ENCODE measurements at regions not wholly inside any gene's neighbourhood (a gene's known extent, or its start where the extent isn't known, plus 50 kb on each side); places are given as distances from the start of the nearest gene placed in this dataset.

DNA sequence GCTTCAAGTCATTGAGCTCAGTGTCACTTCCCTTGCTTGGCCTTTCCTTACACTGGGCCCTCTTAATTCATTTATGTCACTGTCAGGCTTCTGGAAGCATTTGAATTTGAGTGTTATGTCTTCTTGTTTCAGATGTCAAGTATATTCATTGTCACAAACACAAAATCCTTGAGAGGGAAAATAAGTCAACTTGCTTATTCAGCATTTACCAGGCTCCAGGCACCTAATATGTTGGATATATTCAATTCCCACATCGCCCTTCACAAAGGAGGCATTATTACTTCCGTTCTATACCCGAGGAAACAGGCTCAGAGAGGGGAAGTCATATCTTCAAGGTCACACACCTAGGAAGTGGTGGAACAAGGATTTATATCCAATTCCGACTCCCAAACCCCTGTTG is 121.1 kb upstream of the SMIM23 start:
- peaks cover 8% of the 10 kb centered on the region for H3K27me3 Mint-ChIP-seq
- CTCF ChIA-PET = no interaction called here
- no peaks in the 10 kb centered on the region for H3K4me1 Mint-ChIP-seq
- POLR2A ChIA-PET = no interaction called here
- no peaks in the 10 kb centered on the region for H3K36me3 Mint-ChIP-seq (ENCODE audit: low read depth)
- H3K9me3 Mint-ChIP-seq = no peaks in the 10 kb centered on the region
- H3K27ac Mint-ChIP-seq = no peak overlapping the region
- intact Hi-C loops (cut with micrococcal nuclease) = no loop called here
- ATAC-seq (ENCODE audit: low read depth) = no peak
- no peak for DNase-seq
- TF ChIP-seq, protein P1, sequence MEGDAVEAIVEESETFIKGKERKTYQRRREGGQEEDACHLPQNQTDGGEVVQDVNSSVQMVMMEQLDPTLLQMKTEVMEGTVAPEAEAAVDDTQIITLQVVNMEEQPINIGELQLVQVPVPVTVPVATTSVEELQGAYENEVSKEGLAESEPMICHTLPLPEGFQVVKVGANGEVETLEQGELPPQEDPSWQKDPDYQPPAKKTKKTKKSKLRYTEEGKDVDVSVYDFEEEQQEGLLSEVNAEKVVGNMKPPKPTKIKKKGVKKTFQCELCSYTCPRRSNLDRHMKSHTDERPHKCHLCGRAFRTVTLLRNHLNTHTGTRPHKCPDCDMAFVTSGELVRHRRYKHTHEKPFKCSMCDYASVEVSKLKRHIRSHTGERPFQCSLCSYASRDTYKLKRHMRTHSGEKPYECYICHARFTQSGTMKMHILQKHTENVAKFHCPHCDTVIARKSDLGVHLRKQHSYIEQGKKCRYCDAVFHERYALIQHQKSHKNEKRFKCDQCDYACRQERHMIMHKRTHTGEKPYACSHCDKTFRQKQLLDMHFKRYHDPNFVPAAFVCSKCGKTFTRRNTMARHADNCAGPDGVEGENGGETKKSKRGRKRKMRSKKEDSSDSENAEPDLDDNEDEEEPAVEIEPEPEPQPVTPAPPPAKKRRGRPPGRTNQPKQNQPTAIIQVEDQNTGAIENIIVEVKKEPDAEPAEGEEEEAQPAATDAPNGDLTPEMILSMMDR (IDR thresholded peaks at IDR 0.05) = no peak
- no peak overlapping the region for H3K4me3 Mint-ChIP-seq

DNA sequence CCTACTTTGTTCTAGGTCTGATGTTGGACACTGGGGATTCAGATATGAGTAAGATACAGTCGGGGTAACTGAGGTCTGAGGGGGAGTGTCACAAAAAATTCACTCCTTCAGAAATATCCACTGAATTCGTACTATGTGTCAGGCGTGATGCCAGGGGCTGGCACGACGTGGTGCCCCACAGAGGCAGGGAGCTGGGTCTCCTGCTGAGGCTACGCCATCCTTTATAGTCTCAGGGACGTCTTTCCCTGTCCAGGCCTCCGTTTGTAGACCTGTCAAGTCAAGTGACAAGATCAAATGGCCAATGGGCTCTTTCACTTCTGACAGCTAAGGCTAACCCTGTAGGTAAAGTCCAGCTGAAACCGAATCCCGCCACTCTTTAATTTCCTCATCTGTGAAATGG is 118.8 kb upstream of the SMIM23 start:
- ChIA-PET CTCF (no interaction called here), POLR2A (no interaction called here)
- no peak for DNase-seq
- no peak overlapping the region for H3K4me3 Mint-ChIP-seq
- H3K27ac Mint-ChIP-seq = no peak overlapping the region
- H3K27me3 Mint-ChIP-seq = peaks cover 15% of the 10 kb centered on the region
- intact Hi-C loops (cut with micrococcal nuclease) = no loop called here
- H3K4me1 Mint-ChIP-seq = no peaks in the 10 kb centered on the region
- H3K9me3 Mint-ChIP-seq = no peaks in the 10 kb centered on the region
- ATAC-seq (ENCODE audit: low read depth) = no peak
- no peaks in the 10 kb centered on the region for H3K36me3 Mint-ChIP-seq (ENCODE audit: low read depth)
- TF ChIP-seq, protein P1 (IDR thresholded peaks at IDR 0.05) = no peak

DNA sequence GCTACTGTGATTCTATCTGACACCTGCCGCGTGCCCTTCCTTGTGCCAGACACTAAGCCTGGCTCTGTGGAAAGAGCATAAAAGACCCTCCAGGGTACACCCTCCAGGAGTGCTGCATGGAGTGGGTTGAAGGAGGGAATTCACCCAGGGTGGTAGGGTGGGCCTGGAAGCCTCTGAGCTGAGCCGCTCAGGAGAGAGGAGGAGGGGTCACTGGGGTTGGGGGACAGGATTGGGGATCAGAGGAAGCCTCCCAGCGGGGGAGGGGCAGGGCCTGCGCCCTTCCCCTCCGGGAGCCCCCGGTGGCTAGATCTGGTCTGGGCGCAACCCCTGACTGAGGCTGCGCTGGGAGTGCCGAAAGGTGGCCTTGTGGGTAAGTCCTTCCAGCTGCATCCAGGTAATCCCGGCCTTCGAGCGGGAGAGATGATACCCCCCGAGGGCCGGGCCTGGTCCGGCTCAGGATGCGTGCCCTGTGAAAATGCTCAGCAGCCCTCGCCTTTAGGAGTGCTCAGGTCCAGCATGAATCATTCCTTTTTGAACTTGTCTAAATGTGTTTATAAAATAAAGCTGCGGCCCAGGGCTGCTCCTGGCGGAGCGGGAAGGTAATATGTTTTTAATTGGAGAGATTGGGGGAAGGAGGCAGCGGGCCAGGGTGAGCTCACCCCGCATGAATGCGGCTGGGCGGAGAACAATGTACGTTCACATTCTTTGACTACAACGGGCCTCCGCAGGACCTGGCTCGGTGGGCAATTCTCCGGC is 118.1 kb upstream of the SMIM23 start:
- no peak for DNase-seq

DNA sequence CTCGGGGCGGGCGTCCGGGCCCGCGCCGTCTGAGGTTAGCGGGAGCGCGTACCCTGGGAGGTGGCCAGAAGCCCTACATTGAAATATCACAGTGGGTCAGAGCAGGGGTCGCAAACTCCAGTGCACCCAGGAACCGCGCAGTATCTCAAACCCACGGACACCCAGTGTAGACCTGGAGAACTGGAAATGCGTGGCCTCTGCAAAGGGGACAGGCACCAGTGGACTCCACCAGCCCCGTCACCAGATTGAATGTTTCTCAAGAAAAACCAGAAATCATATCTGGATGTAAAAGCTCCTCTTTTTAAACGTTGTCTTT is 117.6 kb upstream of the SMIM23 start:
- H3K27me3 Mint-ChIP-seq = peaks cover 15% of the 10 kb centered on the region
- no peaks in the 10 kb centered on the region for H3K36me3 Mint-ChIP-seq (ENCODE audit: low read depth)
- TF ChIP-seq, protein P1 (IDR thresholded peaks at IDR 0.05) = no peak
- intact Hi-C loops (cut with micrococcal nuclease) = no loop called here
- H3K4me1 Mint-ChIP-seq = no peaks in the 10 kb centered on the region
- no peaks in the 10 kb centered on the region for H3K9me3 Mint-ChIP-seq
- no peak for ATAC-seq (ENCODE audit: low read depth)
- CTCF ChIA-PET = no interaction called here
- no peak overlapping the region for H3K4me3 Mint-ChIP-seq
- POLR2A ChIA-PET = no interaction called here
- DNase-seq = no peak
- no peak overlapping the region for H3K27ac Mint-ChIP-seq

More for the DNA sequence above, 118.1 kb upstream of the SMIM23 start:
- intact Hi-C loops (cut with micrococcal nuclease) = no loop called here
- ATAC-seq (ENCODE audit: low read depth) = no peak
- H3K4me3 Mint-ChIP-seq = no peak overlapping the region
- CTCF ChIA-PET = no interaction called here
- TF ChIP-seq, protein P1 (IDR thresholded peaks at IDR 0.05) = no peak
- no peaks in the 10 kb centered on the region for H3K9me3 Mint-ChIP-seq
- H3K27me3 Mint-ChIP-seq = peaks cover 15% of the 10 kb centered on the region
- no peaks in the 10 kb centered on the region for H3K36me3 Mint-ChIP-seq (ENCODE audit: low read depth)
- POLR2A ChIA-PET = no interaction called here
- no peaks in the 10 kb centered on the region for H3K4me1 Mint-ChIP-seq
- no peak overlapping the region for H3K27ac Mint-ChIP-seq

DNA sequence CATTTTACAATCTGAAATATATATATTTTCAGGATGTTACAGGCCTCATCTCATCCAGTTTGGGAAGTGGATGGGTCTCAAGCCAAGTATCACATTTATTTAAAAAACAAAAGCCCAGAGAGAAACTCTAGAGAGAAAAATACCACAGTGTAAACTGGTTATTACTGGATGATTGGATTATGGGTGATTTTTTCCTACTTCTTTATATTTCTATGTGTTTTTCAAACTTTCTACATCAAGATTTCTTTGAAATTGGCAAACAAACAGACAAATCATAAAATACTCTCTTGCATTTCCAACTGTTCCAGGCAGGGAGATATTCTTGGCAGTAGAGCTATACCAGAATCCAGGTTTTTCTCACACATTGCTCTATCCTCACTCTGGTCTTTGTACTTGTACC is 116.0 kb upstream of the SMIM23 start:
- Mint-ChIP-seq H3K9me3 (peaks cover 3% of the 10 kb centered on the region), H3K4me3 (no peak overlapping the region), H3K36me3 (ENCODE audit: low read depth) (no peaks in the 10 kb centered on the region), H3K4me1 (no peaks in the 10 kb centered on the region), H3K27me3 (peaks cover 20% of the 10 kb centered on the region), H3K27ac (no peak overlapping the region)
- DNase-seq = no peak
- ATAC-seq (ENCODE audit: low read depth) = no peak
- ChIA-PET POLR2A (interaction anchor here (0.7 kb wide), 1 partner anchor 1602 kb away, joined by 3 read pairs; no protein-coding TSS in a partner anchor), CTCF (no interaction called here)
- intact Hi-C loops (cut with micrococcal nuclease) = no loop called here
- TF ChIP-seq, protein P1 (IDR thresholded peaks at IDR 0.05) = no peak

Data from activated B cell treated with CpG ODN at 0.5 μM for 24 hours (primary cell).